Epithelial cell of esophagus (primary cell): ENCODE measurements at regions not wholly inside any gene's neighbourhood (a gene's known extent, or its start where the extent isn't known, plus 50 kb on each side); places are given as distances from the start of the nearest gene placed in this dataset.

ENCODE experiments used
- DNase-seq: peaks from one replicate; pipeline ENCODE4 v3.0.0; 2010; ENCODE audit warnings: low read depth
- H3K4me3 ChIP-seq: 2 replicates; pipeline ENCODE4 v1.5.1; 2011; ENCODE audit warnings: mild to moderate bottlenecking, low read length, control low read depth
- TF ChIP-seq, protein P1 (sequence below): IDR thresholded peaks from 2 replicates; pipeline ENCODE4 v1.5.1; 2011; ENCODE audit warnings: low read depth, mild to moderate bottlenecking, low read length, control low read depth, inconsistent platforms; ENCODE audit not compliant: insufficient read depth; ENCODE audit errors: missing control alignments

- DNase-seq: no peak
- TF ChIP-seq, protein P1, sequence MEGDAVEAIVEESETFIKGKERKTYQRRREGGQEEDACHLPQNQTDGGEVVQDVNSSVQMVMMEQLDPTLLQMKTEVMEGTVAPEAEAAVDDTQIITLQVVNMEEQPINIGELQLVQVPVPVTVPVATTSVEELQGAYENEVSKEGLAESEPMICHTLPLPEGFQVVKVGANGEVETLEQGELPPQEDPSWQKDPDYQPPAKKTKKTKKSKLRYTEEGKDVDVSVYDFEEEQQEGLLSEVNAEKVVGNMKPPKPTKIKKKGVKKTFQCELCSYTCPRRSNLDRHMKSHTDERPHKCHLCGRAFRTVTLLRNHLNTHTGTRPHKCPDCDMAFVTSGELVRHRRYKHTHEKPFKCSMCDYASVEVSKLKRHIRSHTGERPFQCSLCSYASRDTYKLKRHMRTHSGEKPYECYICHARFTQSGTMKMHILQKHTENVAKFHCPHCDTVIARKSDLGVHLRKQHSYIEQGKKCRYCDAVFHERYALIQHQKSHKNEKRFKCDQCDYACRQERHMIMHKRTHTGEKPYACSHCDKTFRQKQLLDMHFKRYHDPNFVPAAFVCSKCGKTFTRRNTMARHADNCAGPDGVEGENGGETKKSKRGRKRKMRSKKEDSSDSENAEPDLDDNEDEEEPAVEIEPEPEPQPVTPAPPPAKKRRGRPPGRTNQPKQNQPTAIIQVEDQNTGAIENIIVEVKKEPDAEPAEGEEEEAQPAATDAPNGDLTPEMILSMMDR: no peak
- H3K4me3 ChIP-seq: no peak overlapping the region
These were observed 390.3 kb upstream of the PKN2 start for GRCh38 chr1:88293691-88294190.

DNA sequence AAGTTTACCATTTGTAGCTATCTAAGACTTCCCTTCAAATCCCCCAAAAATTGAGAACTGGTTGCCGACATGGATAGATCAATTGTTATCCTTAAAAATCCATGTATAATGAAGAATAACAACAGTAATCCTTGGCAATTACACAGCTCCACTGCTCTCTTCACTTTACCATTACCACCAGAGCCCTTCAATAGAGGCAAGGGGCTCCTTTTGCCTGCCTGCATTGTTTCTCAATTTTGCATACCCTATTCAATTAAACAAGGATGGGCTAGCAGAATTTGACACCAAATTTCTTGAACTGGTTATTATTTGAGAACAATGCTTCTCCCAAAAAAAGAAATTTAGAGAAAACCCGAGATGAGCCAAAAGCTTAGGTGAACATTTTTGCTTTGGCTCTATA, 387.8 kb upstream of the PKN2 start:
- TF ChIP-seq, protein P1: no peak
- no peak for DNase-seq
- no peak overlapping the region for H3K4me3 ChIP-seq

DNA sequence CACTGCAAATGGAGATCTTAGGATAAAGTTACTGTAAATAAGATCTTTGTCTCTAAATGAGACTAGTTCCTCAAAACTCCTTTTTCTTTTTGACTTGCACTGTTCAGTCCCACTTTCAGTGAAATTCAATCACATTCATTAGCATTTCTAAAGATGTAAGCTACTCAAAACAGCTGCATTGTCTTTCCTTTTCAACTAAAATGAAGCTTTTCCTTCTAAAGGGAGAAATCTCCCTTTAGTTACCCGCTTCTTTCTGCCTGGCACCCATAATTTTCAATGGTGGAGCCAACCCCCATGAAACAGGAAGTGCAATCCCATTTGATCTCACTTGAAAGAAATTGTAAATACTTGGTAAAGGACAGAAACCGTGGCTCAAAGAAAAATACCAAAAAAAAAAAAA, 387.4 kb upstream of the PKN2 start:
- H3K4me3 ChIP-seq: no peak overlapping the region
- TF ChIP-seq, protein P1: no peak
- DNase-seq: no peak

GRCh38 chr1:88298506-88298905, 385.6 kb upstream of the PKN2 start:
- TF ChIP-seq, protein P1: no peak
- H3K4me3 ChIP-seq: no peak overlapping the region
- no peak for DNase-seq

GRCh38 chr1:88300752-88301263, 383.3 kb upstream of the PKN2 start:
- DNase-seq: no peak
- TF ChIP-seq, protein P1: no peak
- H3K4me3 ChIP-seq: no peak overlapping the region

DNA sequence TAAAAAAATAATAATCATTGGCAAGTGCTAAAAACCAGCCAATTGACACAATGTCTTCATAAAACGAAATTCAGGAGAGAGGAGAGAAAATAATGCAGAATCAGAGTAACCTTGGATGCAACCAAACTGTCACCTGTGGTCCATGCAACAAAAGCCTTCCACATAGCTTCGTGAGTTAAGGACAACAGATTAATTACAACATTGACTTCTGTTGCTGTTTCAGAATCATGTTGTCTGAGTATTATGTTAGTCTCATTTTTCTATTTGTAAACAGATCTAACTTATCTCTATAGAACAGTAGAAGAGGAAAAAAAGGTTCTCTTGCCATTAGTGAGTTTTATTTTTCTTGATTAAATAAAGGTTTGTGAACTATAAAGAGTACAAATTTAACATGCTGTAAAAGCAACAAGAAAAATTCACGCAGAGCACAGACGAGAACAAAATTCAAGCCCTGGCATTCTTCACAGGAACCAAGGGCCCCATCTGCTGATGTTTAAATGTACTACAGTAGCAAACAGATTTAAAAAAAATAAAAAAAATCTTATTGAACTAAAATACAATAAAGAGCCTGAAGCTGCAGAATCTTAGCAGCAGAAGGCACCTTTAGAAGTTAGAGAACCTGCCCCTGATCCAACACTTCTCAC, 381.1 kb upstream of the PKN2 start:
- DNase-seq: peak; percentile 42
- TF ChIP-seq, protein P1: peak; percentile 54

GRCh38 chr1:88311265-88311664, 372.8 kb upstream of the PKN2 start:
- no peak overlapping the region for H3K4me3 ChIP-seq
- no peak for DNase-seq
- TF ChIP-seq, protein P1: no peak

More for the DNA sequence above, 381.1 kb upstream of the PKN2 start:
- H3K4me3 ChIP-seq: no peak overlapping the region
